Mucosa of stomach (tissue), 1 donor: ENCODE measurements at regions not wholly inside any gene's neighbourhood (a gene's known extent, or its start where the extent isn't known, plus 50 kb on each side); places are given as distances from the start of the nearest gene placed in this dataset.
"Not testable (repeated sequence)": the region's sequence is repeated elsewhere in the genome, so short reads cannot be mapped to it uniquely, and the experiment has no call there.

Experiments used
- H3K27me3 ChIP-seq: one replicate; pipeline ENCODE4 v1.7.0; 2013; ENCODE audit warnings: mild to moderate bottlenecking, low read length; ENCODE audit not compliant: control insufficient read depth, insufficient read depth
- H3K36me3 ChIP-seq: one replicate; pipeline ENCODE4 v1.7.0; 2013; ENCODE audit warnings: low read length; ENCODE audit not compliant: control insufficient read depth, insufficient read depth
- H3K4me1 ChIP-seq: one replicate; pipeline ENCODE4 v1.7.0; 2013; ENCODE audit warnings: mild to moderate bottlenecking, low read length; ENCODE audit not compliant: control insufficient read depth, insufficient read depth
- H3K4me3 ChIP-seq: one replicate; pipeline ENCODE4 v1.7.0; 2013; ENCODE audit warnings: low read length
- H3K9ac ChIP-seq: one replicate; pipeline ENCODE4 v1.7.0; 2013; ENCODE audit warnings: mild to moderate bottlenecking, low read length, moderate library complexity
- H3K9me3 ChIP-seq: one replicate; pipeline ENCODE4 v1.7.0; 2013; ENCODE audit warnings: mild to moderate bottlenecking, low read length, moderate library complexity; ENCODE audit not compliant: control insufficient read depth
- donor health status: Pancreatic carcinoma.

GRCh38 chr6:10082385-10082784 lies 332.5 kb downstream of the TFAP2A start:
- H3K36me3 ChIP-seq: no peaks in the 10 kb centered on the region
- H3K4me3 ChIP-seq: no peak overlapping the region
- no peaks in the 10 kb centered on the region for H3K9me3 ChIP-seq
- H3K9ac ChIP-seq: no peak overlapping the region
- H3K4me1 ChIP-seq: no peaks in the 10 kb centered on the region
- H3K27me3 ChIP-seq: no peaks in the 10 kb centered on the region

GRCh38 chr6:10081957-10082356 lies 332.9 kb downstream of the TFAP2A start:
- Histone ChIP-seq H3K9me3 (no peaks in the 10 kb centered on the region), H3K27me3 (no peaks in the 10 kb centered on the region), H3K4me3 (no peak overlapping the region), H3K4me1 (no peaks in the 10 kb centered on the region), H3K9ac (no peak overlapping the region), H3K36me3 (no peaks in the 10 kb centered on the region)

- Histone ChIP-seq H3K4me3 (no peak overlapping the region), H3K36me3 (no peaks in the 10 kb centered on the region), H3K9ac (no peak overlapping the region), H3K4me1 (no peaks in the 10 kb centered on the region), H3K9me3 (no peaks in the 10 kb centered on the region), H3K27me3 (no peaks in the 10 kb centered on the region)
These were observed 333.8 kb downstream of the TFAP2A start for GRCh38 chr6:10081075-10081474.

GRCh38 chr6:10080561-10080960 lies 334.3 kb downstream of the TFAP2A start:
- H3K4me1 ChIP-seq: no peaks in the 10 kb centered on the region
- no peaks in the 10 kb centered on the region for H3K36me3 ChIP-seq
- H3K9ac ChIP-seq: no peak overlapping the region
- H3K9me3 ChIP-seq: no peaks in the 10 kb centered on the region
- no peaks in the 10 kb centered on the region for H3K27me3 ChIP-seq
- no peak overlapping the region for H3K4me3 ChIP-seq

- H3K4me1 ChIP-seq: no peaks in the 10 kb centered on the region
- H3K27me3 ChIP-seq: no peaks in the 10 kb centered on the region
- H3K9me3 ChIP-seq: no peaks in the 10 kb centered on the region
- no peaks in the 10 kb centered on the region for H3K36me3 ChIP-seq
- no peak overlapping the region for H3K9ac ChIP-seq
- no peak overlapping the region for H3K4me3 ChIP-seq
These were observed 336.3 kb downstream of the TFAP2A start for GRCh38 chr6:10078581-10078980.

- not testable (repeated sequence) for H3K9me3 ChIP-seq, H3K9ac ChIP-seq, H3K4me3 ChIP-seq, H3K4me1 ChIP-seq, H3K27me3 ChIP-seq, H3K36me3 ChIP-seq
These were observed 340.1 kb downstream of the TFAP2A start for GRCh38 chr6:10074726-10075125.

GRCh38 chr6:10073341-10073740 lies 341.5 kb downstream of the TFAP2A start:
- Histone ChIP-seq H3K27me3 (no peaks in the 10 kb centered on the region), H3K4me3 (no peak overlapping the region), H3K9me3 (no peaks in the 10 kb centered on the region), H3K4me1 (no peaks in the 10 kb centered on the region), H3K36me3 (no peaks in the 10 kb centered on the region), H3K9ac (no peak overlapping the region)

- Histone ChIP-seq H3K27me3 (no peaks in the 10 kb centered on the region), H3K4me3 (no peak overlapping the region), H3K9ac (no peak overlapping the region), H3K36me3 (no peaks in the 10 kb centered on the region), H3K9me3 (no peaks in the 10 kb centered on the region), H3K4me1 (no peaks in the 10 kb centered on the region)
These were observed 343.1 kb downstream of the TFAP2A start for GRCh38 chr6:10071631-10072220.

GRCh38 chr6:10060004-10060403 lies 354.9 kb downstream of the TFAP2A start:
- Histone ChIP-seq H3K4me1 (no peaks in the 10 kb centered on the region), H3K36me3 (no peaks in the 10 kb centered on the region), H3K27me3 (no peaks in the 10 kb centered on the region), H3K9me3 (no peaks in the 10 kb centered on the region), H3K4me3 (no peak overlapping the region), H3K9ac (no peak overlapping the region)

GRCh38 chr6:10054672-10055071 lies 360.2 kb downstream of the TFAP2A start:
- Histone ChIP-seq H3K4me1 (no peaks in the 10 kb centered on the region), H3K9ac (no peak overlapping the region), H3K36me3 (no peaks in the 10 kb centered on the region), H3K9me3 (no peaks in the 10 kb centered on the region), H3K27me3 (no peaks in the 10 kb centered on the region), H3K4me3 (no peak overlapping the region)

- Histone ChIP-seq H3K4me3 (no peak overlapping the region), H3K9ac (no peak overlapping the region), H3K4me1 (peaks cover 8% of the 10 kb centered on the region), H3K27me3 (no peaks in the 10 kb centered on the region), H3K36me3 (no peaks in the 10 kb centered on the region), H3K9me3 (no peaks in the 10 kb centered on the region)
These were observed 363.6 kb downstream of the TFAP2A start for GRCh38 chr6:10051283-10051682.

- no peaks in the 10 kb centered on the region for H3K9me3 ChIP-seq
- H3K27me3 ChIP-seq: no peaks in the 10 kb centered on the region
- H3K4me1 ChIP-seq: peaks cover 8% of the 10 kb centered on the region
- H3K4me3 ChIP-seq: no peak overlapping the region
- H3K36me3 ChIP-seq: no peaks in the 10 kb centered on the region
- H3K9ac ChIP-seq: no peak overlapping the region
These were observed 366.2 kb downstream of the TFAP2A start for GRCh38 chr6:10048370-10049297.
